Hepatocyte (in vitro differentiated cells): ENCODE measurements at regions not wholly inside any gene's neighbourhood (a gene's known extent, or its start where the extent isn't known, plus 50 kb on each side); places are given as distances from the start of the nearest gene placed in this dataset.
A peak's percentile ranks its signal among the peaks of the same experiment; 100 is the strongest.

Experiments
- DNase-seq: peaks from one replicate; pipeline ENCODE4 v3.0.0-alpha.2; 2016; ENCODE audit warnings: low spot score
- H2AFZ ChIP-seq: fragments of 200-600 bp; sonication (generic); 2 replicates; pipeline ENCODE4 v1.6.0; 2016; ENCODE audit warnings: antibody characterized with exemption, mild to moderate bottlenecking
- H3K27ac ChIP-seq: fragments of 200-600 bp; sonication (generic); 2 replicates; pipeline ENCODE4 v1.5.1; 2016; ENCODE audit warnings: mild to moderate bottlenecking
- H3K27me3 ChIP-seq: fragments of 200-600 bp; sonication (generic); 2 replicates; pipeline ENCODE4 v1.6.1; 2016
- H3K36me3 ChIP-seq: fragments of 200-600 bp; sonication (generic); replicated peaks from 2 replicates; pipeline ENCODE4 v1.5.1; 2016; ENCODE audit warnings: low read depth; ENCODE audit not compliant: insufficient read depth
- H3K4me1 ChIP-seq: fragments of 200-600 bp; sonication (generic); 2 replicates; pipeline ENCODE4 v1.5.1; 2016; ENCODE audit warnings: mild to moderate bottlenecking, moderate library complexity; ENCODE audit not compliant: insufficient read depth
- H3K4me2 ChIP-seq: fragments of 200-600 bp; sonication (generic); 2 replicates; pipeline ENCODE4 v1.6.0; 2016
- H3K4me3 ChIP-seq: fragments of 200-600 bp; sonication (generic); 2 replicates; pipeline ENCODE4 v1.5.1; 2016; ENCODE audit warnings: mild to moderate bottlenecking
- H3K79me2 ChIP-seq: fragments of 200-600 bp; sonication (generic); 2 replicates; pipeline ENCODE4 v1.6.0; 2017; ENCODE audit warnings: mild to moderate bottlenecking
- H3K9me2 ChIP-seq: fragments of 200-600 bp; sonication (generic); replicated peaks from 2 replicates; pipeline ENCODE4 v1.6.0; 2017; ENCODE audit warnings: mild to moderate bottlenecking; ENCODE audit not compliant: insufficient read depth
- H3K9me3 ChIP-seq: fragments of 200-600 bp; sonication (generic); 2 replicates; pipeline ENCODE4 v1.5.1; 2016; ENCODE audit warnings: low read depth, mild to moderate bottlenecking
- H4K20me1 ChIP-seq: fragments of 200-600 bp; sonication (generic); 2 replicates; pipeline ENCODE4 v1.6.0; 2016; ENCODE audit warnings: mild to moderate bottlenecking; ENCODE audit not compliant: insufficient read depth, poor library complexity, severe bottlenecking
- CTCF ChIP-seq: fragments of 200-600 bp; sonication (generic); IDR thresholded peaks from 2 replicates; pipeline ENCODE4 v1.5.1; 2016; ENCODE audit warnings: antibody characterized with exemption, mild to moderate bottlenecking; ENCODE audit not compliant: poor library complexity
- EZH2 ChIP-seq: fragments of 200-600 bp; sonication (generic); IDR thresholded peaks from 2 replicates; pipeline ENCODE4 v1.6.1; 2016; ENCODE audit warnings: antibody characterized with exemption, mild to moderate bottlenecking, borderline replicate concordance
- EZH2phosphoT487 ChIP-seq: fragments of 200-600 bp; sonication (generic); IDR thresholded peaks from one replicate; pipeline ENCODE4 v1.6.1; 2018; ENCODE audit warnings: antibody characterized with exemption, mild to moderate bottlenecking, low read depth, moderate library complexity; ENCODE audit not compliant: unreplicated experiment, severe bottlenecking
- WGBS: methylation state at CpG from one replicate; pipeline ENCODE4 v1.1.6; 2016; ENCODE audit warnings: low lambda C conversion rate; ENCODE audit errors: missing lambda C conversion rate; 5-methylcytosine and 5-hydroxymethylcytosine counted together

- no peaks in the 10 kb centered on the region for H3K27me3 ChIP-seq
- no peaks in the 10 kb centered on the region for H3K4me1 ChIP-seq
- WGBS = 85% methylated on average over 4 of the region's 4 CpGs
- TF ChIP-seq EZH2phosphoT487 = no peak
- no peak for TF ChIP-seq EZH2
- no peak for TF ChIP-seq CTCF
- H3K4me3 ChIP-seq = no peak overlapping the region
- no peak for DNase-seq
- no peaks in the 10 kb centered on the region for H3K36me3 ChIP-seq
- no peak overlapping the region for H3K4me2 ChIP-seq
- H2AFZ ChIP-seq = no peak overlapping the region
- H3K9me3 ChIP-seq = no peaks in the 10 kb centered on the region
- H3K79me2 ChIP-seq = no peaks in the 10 kb centered on the region
- H4K20me1 ChIP-seq = no peaks in the 10 kb centered on the region
- no peaks in the 10 kb centered on the region for H3K9me2 ChIP-seq
- no peak overlapping the region for H3K27ac ChIP-seq
Observed at GRCh38 chr3:194936659-194937058, 251.0 kb downstream of the FAM43A start.

- no peaks in the 10 kb centered on the region for H4K20me1 ChIP-seq
Observed at GRCh38 chr3:194937144-194937543, 251.5 kb downstream of the FAM43A start.

GRCh38 chr3:194937882-194938321 lies 252.2 kb downstream of the FAM43A start:
- Histone ChIP-seq H3K27ac (peak overlapping the region; percentile 77), H3K27me3 (no peaks in the 10 kb centered on the region), H2AFZ (no peak overlapping the region), H3K9me3 (no peaks in the 10 kb centered on the region), H3K4me3 (no peak overlapping the region), H3K36me3 (no peaks in the 10 kb centered on the region), H3K9me2 (no peaks in the 10 kb centered on the region), H3K4me2 (no peak overlapping the region), H4K20me1 (no peaks in the 10 kb centered on the region), H3K4me1 (no peaks in the 10 kb centered on the region), H3K79me2 (no peaks in the 10 kb centered on the region)
- no peak for DNase-seq
- 92% methylated on average over 7 of the region's 7 CpGs for WGBS
- TF ChIP-seq CTCF = no peak
- no peak for TF ChIP-seq EZH2phosphoT487
- no peak for TF ChIP-seq EZH2

More at GRCh38 chr3:194937144-194937543, 251.5 kb downstream of the FAM43A start:
- H3K27ac ChIP-seq = peak overlapping the region; percentile 72
- no peak overlapping the region for H3K4me2 ChIP-seq
- H3K9me3 ChIP-seq = no peaks in the 10 kb centered on the region
- no peaks in the 10 kb centered on the region for H3K4me1 ChIP-seq
- H3K9me2 ChIP-seq = no peaks in the 10 kb centered on the region
- no peak for DNase-seq
- no peak overlapping the region for H3K4me3 ChIP-seq
- 87% methylated on average over 5 of the region's 5 CpGs for WGBS
- no peaks in the 10 kb centered on the region for H3K36me3 ChIP-seq
- no peaks in the 10 kb centered on the region for H3K79me2 ChIP-seq
- H2AFZ ChIP-seq = no peak overlapping the region
- TF ChIP-seq EZH2phosphoT487 = no peak
- no peak for TF ChIP-seq EZH2
- no peak for TF ChIP-seq CTCF
- H3K27me3 ChIP-seq = no peaks in the 10 kb centered on the region
